ENCODE measurements at regions not wholly inside any gene's neighbourhood (a gene's known extent, or its start where the extent isn't known, plus 50 kb on each side); places are given as distances from the start of the nearest gene placed in this dataset.

GRCh38 chr6:114659513-114659912, 316.7 kb upstream of the HS3ST5 start:
- TF ChIP-seq CTCF (IDR thresholded peaks at IDR 0.05; ENCODE audit: extremely low read depth in 1 of 2, insufficient read depth in 1 of 2, low read depth in 1 of 2, low read length in 2 of 2) (no peak), POLR2A (IDR thresholded peaks at IDR 0.05; ENCODE audit: low read depth, low read length) (no peak), EZH2 (IDR thresholded peaks at IDR 0.05; ENCODE audit: borderline replicate concordance, low read depth, low read length, severe bottlenecking) (no peak)
